ENCODE measurements at regions not wholly inside any gene's neighbourhood (a gene's known extent, or its start where the extent isn't known, plus 50 kb on each side); places are given as distances from the start of the nearest gene placed in this dataset.

DNA sequence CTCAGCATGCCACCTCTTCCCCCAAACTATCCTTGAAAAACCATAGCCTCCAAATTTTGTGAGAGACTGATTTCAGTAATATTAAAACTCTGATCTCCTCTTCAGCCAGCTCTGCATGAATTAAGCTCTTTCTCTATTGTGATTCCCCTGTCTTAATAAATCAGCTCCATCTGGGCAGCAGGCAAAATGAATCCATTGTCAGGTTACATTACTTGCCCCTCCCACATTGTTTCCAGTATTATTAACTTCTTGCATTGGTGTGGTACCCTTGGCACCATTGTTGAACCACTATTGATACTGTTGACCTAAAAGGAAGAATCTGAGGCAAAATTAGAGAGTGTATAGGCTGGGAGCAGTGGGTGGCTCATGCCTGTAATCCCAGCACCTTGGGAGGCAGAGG is 512.2 kb upstream of the VRK2 start:
- no peak for ATAC-seq

DNA sequence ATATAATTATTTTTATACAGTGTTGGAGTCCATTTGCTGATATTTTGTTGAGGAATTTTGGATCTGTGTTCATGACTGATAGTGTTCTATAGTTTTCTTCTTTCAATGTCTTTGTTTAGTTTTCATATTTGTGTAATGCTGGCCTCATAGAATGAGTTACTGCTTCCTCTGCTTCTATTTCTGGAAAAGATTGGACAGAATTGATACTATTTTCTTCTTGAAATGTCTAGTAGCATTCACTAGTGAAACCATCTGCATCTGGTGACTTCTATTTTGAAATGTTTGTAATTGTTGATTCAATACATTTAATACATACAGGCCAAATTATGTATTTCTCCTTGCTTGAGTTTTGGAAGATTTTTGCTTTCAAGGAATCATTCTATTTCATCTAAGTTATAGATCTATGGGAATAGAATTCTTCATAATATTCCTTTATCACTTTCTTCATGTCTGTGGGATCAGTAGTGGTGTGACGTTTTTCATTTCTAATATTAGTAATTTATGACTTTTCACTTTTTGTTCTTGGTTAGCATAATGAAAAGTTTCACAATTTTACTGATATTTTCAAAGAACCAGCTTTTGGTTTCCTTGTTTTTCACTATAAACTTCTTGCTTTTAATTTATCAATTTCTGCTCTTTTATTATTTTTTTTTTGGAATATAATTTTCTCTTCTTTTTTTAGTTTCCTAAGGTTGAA is 509.9 kb upstream of the VRK2 start:
- ATAC-seq = no peak

DNA sequence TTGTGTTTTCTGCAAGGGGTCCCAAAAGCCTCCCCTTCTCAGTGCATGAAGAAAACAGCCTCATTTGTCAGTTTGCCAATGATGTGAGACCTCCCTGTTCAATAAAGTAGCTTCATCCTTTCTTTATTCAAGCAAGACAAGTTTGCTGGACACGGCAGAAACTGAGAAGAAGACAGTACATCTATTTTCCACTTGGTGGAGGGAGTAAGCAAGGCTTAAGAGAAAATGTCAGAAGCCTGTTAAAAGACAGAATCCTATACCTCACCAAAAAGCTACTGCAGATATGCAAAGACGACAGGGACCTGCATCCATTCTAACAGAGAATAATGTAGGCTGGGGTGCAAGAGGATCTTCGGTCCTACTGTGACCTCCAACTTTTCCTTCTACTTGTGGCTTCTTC is 506.8 kb upstream of the VRK2 start:
- no peak for ATAC-seq

DNA sequence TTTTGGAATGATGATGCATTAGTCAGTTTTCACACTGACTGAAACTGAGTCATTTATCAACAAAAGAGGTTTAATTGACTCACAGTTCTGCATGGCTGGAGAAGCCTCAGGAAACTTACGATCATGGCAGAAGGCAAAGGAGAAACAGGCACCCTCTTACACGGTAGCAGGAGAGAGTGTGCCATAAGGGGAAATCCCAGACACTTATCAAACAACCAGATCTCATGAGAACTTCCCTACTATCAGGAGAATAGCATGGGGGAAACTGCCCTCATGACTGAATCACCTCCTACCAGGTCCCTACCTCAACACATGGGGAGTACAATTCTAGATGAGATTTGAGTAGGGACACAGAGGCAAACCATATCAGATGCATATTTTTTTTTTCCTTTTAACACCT is 504.5 kb upstream of the VRK2 start:
- no peak for ATAC-seq

DNA sequence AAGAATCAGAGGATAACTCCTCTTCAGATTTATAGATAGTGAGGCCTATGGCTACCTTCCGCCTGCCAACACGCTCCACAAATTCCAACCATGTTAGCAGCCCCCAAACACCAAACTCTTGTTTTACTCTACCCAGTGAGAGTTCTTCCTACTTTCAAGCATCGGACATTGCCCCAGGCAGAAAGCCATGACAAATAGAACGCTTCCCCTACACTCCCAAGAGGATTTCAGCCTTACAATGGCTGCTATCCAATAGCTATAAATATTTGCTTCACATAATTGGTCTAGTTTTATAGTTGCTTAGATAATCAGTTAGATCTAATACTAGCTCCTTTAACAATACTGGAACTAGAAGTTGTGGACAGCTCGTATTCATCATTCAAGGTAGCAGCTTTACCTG is 503.4 kb upstream of the VRK2 start:
- ATAC-seq = no peak

DNA sequence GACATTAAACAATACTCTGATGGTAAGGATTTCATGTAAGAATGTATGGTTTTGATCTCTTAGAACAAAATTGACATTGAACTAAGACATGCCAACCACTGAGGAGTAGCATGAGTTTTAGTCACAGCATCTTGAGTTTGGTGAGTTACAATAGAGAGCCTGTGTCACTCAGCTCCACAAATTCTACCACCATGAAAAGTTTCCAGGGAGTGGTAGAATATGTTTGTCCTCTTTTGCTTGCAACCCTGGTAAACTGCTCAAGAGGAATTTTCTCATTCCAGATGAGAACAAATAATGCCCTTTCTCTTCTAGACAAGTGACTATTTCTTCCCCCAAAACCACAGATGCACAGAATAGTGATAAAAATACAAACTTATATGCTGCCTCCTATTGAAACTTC is 502.0 kb upstream of the VRK2 start:
- no peak for ATAC-seq

DNA sequence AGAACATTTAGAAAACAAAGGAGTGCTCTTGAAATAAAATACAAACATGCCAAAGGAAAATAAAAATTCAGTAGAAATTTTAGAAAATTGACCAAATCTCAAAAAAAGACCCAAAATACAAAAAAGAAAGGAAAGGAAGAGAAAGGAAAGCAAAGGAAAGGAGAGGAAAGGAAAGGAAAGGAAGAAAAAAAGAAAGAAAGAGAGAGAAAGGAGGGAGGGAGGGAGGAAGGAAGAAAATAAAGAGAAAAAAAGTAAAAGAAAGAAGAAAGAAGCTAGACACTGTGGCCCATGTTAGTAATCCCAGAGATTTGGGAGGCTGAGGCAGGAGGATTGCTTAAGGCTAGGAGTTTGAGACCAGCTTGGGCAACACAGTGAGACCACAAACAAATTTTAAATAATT is 500.1 kb upstream of the VRK2 start:
- ATAC-seq = no peak

DNA sequence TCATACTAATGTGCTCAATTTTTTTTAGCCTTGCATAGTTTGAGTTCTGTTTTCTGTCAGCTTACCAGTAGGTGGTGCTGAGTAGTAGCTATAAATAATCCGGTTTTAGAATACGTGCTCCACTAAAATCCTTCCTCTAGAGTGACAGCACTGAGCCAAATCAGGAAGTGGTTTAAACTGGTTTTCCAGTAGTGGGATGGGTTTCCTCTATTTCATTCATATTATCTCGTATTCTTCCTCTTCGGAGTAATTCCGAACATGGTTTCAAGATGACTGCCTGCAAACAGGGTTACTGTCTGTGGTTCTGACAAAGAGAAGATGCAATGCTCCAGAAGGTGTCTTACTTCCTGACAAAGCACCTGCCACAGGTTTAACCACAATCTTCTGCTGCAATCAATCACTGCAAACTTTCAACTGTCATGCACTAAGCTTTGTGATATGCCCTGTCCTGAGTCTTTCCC is 496.9 kb upstream of the VRK2 start:
- no peak for ATAC-seq

DNA sequence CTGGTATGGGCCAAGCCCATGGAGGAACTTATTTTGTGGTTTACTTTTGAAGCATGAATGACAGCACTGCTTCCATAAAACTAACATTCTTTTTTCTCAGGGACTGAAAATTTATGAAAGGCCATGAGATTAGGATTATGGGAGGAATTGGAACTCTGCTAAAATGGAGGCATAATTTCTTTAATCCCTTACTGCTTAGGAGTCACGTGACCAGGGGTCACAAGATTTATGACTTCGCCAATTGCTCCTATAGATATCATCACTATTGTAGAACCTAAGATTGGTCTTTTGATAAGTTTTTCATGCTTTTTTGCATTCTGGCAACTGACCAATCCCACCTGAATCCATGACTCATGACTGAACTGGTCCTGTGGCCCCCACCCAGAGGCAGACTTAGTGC is 495.7 kb upstream of the VRK2 start:
- ATAC-seq = no peak

DNA sequence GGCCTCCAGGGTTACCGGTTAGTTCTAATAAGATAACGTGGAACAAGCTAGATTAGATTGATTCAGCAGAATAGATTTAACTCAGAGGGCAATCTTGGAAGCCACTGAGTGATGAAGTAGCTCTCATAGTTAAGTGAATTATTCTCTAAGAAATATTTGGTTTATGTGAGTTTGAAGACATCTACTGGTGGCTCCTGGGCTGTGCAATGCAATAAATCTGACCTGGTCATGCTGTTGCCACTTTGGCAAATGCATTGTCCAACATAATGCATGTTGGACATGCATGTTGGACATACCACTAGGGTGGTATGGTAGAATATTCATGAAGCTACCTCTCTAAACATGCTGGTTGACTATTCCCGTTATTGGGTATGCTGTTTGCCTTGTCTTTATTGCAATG is 493.7 kb upstream of the VRK2 start:
- no peak for ATAC-seq

DNA sequence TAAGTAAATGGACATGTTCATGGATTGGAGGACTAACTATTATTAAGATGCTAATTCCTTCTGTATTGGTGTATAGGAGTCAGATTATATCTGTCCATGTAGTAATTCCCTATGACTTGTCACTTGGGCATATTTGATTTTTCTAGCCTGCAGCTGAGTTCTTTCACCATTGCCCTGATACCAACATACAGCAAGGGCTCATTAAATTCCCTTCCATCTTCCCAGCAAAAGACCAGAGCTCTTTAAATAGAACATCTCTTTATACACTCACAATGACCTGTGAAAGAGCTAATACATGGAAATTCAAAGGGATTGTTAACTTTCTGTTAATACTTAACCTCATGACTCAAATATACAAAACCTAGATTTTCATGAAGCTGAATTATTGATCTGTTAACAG is 492.3 kb upstream of the VRK2 start:
- ATAC-seq = no peak

DNA sequence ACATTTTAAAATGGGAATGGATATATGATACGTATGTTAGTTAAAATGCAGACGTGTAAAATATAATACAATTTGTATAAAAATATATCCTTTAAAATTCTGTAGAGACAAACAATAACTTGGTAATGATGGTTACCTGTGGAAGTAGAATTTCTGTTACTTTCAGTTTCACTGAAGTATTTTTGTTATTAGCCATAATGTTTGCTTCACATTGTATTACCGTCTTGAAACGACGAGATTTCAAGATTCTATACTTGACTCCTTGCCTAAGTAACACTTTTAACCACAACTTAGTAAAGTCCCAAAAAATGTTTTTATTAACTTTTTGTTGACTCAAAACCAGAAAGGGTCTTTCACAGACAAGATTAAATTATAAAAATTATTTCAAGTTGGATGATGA is 488.3 kb upstream of the VRK2 start:
- ATAC-seq = no peak

DNA sequence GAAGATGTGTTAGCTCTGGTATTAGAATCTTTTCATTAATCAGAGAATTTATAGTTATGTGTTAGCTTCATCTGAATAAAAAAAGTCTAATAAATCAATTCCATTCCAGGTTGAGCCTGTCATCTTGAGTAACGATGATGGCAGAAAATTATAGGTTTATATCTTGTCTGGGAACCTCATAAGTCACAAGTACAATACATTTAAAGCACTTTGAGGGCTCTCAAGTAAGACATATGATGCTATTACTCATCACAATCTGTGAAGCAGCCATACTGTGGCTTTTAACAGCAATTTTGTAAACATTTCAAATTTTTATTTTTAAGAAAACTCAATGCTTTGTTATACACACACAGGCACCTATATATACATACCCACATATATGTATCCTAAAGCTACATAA is 484.1 kb upstream of the VRK2 start:
- no peak for ATAC-seq

DNA sequence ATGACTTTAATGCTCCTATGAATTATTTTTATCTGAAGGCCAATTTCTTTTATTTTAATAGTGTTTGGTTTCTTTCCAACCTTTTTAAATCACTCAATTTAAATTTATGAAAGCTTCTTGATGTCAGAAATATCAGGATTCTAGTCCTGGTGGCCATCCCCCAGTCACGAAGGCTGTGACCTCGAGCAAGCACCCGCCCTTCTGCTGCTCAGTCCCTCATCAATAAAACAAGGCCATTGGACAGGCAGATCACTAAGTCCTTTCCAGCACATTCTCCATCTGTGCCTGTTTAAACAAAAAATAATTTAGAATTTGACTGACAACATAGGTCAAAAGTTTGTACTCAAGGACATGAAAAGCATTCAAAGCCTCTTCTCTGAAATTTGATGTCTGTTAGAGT is 483.6 kb upstream of the VRK2 start:
- no peak for ATAC-seq

DNA sequence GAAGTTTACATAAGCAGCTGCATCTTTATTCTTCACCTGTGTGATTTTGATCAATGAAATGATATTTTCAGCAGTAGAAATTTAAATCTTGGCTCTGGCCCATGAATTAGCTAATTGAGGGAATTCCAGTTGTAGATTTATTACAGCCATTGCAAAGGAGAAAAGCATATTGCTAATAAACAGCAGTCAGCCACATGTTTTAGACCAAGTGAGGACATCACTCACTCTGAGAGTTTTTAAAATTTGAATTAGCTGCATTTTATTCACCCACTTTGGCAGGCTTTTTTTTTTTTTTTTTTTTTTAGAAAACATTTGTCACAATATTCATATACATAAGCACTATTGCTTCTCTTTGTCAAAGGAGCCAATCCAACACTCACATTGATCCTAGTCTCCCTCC is 479.4 kb upstream of the VRK2 start:
- ATAC-seq = no peak

DNA sequence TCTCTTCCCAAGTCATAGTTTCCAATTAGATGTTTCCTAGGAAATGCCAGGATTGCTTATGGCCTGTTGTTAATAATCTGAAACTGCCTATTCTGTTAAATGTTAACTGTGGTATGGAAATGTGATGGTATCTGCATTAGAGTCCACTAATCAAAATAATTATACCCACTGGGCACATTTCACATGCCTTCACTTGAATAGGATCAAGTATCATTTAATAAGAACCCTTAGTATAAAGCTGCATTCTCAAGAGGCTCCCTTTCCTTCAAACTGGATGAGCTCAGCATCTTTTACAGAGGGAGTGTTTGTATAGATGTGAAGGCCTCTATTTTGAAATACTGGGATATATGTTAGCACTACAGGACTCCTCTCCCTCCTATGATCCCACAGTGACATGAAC is 477.2 kb upstream of the VRK2 start:
- ATAC-seq = no peak

DNA sequence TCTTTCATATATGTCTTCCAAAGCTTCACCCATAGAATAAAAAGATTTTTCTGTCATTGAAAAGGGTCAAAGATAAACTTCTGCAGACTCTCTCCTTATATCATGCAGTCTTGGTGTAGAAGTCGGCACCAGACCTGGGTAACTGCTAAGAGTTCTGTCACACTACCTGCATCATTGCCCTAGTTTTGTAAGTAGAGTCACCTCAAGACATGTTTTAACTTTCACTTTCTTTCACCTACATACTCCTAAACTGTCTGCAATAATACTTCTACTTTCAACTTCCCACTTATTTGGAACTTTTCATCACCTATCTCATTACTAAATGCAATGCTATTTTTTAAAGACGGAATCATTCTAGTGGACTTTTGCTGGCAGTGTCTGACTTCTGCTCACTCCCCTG is 475.6 kb upstream of the VRK2 start:
- no peak for ATAC-seq

DNA sequence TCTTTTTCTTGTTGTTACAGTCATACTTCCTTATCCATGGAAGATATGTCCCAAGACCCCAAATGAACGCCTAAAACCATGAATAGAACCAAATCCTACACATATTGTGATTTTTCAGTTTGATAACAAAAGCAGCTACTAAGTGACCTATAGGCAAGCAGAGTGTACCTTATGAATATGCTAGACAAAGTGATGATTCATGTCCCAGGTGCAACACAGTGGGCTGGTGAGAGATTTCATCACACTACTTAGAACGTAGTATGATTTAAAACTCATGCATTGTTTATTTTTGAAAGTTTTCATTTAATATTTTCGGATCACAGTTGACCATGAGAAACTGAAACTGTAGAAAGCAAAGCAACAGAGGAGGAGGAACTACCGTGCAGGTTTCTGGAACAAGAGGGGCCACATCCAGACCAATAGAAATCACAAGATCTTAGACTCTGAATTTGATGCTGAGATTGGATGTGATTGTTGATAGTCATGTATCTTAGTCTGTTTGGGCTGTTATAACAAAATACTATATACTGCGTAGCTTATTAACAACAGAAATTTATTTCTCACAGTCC is 470.8 kb upstream of the VRK2 start:
- ATAC-seq = no peak

DNA sequence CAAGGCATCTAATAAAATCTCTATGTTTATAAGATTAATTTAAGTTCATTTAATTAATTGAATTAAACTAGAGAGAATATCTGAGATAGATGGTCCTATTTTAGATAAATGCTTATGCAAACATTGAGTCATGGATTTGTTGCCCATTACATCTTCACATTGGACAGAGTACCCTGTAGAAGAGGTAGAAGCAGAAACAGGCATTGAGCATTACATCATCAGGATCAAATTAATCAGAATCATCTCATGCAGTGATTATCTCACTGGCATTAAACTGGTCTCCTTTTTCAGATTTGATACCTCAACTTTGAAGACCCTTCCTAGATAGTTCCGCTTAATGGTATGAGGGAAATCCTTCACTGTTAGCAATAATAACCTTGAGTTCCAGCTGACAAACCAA is 469.6 kb upstream of the VRK2 start:
- no peak for ATAC-seq

DNA sequence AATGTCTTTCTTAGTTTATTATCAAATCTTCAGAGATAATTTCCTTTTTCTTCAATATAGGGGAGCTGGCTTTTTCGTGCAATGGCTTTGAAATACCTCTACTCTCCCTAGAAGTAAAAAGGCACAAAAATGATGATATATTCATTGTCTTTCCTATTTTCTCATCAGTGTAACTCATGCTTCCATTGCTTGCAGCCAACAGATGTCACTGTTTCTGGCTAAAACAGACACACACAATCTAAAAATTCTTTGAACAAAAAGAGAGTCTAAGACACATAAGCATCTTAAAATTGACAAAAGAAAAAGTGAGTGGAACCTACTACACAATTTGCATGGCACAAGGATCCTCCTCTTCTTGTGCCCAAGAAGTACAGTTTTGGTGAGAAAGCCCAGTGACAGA is 448.7 kb upstream of the VRK2 start:
- no peak for ATAC-seq

DNA sequence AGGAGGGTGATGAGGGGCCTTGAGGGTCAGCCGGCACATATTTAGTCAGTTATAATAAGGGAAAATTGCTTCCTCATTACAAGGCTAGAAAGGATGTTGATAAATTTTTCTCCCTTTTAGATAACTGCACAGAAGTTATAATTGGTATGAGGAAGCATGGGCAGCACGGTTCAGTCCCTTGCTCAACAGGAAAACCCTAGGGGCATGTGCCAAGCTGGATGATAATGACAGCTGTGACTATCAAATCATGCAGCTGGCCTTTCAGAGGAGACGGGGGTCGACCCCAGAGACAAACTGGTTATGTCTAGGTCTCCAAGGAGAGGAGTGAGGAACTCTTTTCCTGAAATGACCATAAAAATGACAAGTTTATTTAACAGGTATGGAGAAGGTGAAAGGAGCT is 448.1 kb upstream of the VRK2 start:
- ATAC-seq = no peak

DNA sequence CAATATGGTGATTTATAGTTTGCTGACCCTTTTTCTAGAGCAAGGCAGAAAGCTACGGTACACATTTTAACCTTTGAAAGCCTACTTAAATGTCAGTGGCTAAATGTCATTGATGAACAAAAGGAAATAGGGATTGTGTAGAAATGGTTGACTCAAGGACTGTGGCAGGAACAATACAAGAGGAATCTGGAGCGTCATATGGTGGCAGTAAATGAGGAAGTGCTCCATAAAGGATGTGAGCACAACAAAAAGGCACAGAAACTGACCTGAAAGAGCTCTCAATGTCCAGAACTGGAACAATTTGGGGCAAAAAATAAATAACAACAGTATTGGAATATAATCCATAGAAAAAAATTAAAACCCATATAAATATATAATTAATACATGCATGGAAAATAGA is 443.9 kb upstream of the VRK2 start:
- no peak for ATAC-seq

DNA sequence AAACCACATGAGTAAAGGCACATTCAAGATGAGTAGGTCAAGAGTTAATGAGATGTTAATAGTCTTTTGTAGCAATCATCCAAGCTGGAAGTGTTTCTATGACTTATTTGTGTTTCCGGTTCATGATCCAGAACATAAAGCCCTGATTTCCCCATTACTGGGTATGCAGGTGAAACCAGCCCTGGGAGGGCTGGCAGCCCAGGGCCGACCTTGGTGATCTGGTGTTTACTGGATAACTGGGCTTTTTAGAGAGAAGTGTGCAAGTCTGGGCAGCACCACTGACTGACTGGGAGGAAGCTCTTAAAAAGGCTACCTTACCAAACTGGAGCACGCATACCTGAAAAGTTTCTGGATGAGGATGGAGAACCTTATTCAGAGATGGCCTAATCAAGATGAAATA is 431.6 kb upstream of the VRK2 start:
- no peak for ATAC-seq

DNA sequence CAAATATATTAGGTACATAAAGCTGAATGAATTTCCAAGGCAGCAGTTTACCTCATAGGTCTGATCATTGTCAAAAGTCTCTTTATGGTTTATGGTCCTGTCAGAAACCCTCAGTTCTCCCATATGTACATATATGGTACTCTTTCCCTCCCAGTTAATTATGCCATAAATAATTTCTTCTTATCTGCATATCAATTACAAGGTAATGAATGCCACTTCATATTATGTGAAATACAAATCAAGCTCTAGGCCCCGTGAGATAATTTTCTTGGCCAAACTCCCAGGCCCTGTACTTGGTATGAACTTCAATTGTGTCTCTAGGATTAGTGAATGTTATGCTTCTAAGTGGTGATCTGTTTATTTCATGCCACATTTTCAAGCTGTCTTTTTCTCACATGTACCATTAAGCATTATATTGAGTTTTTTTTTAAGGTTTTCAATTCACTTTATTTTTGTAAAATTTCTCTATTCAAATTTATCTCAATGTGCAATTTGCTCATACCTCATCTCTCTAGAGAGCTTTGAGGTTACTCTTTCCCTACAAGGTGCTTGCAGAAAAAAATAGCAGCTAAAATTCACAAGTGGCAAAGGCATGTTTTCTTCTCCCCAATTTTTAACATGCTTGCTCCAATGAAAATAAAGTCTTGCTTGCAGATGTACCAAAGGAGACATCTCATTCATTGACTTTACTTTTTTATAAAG is 430.6 kb upstream of the VRK2 start:
- ATAC-seq = no peak

DNA sequence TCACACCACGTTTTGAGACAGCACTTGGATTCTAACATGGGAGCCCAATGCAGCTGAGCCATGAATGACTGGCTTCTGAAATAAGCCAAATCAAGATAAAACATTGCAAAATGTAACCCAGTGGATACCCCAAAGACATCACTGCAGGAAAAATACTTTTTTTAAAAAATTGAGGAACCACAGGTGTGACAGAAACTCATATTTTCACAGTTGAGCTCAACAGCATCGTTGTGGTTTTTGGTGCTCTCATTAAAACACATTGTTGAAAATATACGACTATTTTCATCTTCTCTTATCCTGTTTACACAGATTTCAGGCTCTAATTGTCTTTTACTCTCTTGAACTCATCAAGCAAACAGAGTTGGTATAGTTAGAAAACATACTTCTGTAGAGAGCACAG is 429.3 kb upstream of the VRK2 start:
- ATAC-seq = no peak
